HAP-1 (cell line): ENCODE measurements at regions not wholly inside any gene's neighbourhood (a gene's known extent, or its start where the extent isn't known, plus 50 kb on each side); places are given as distances from the start of the nearest gene placed in this dataset.

Experiments
- DNase-seq, 2 experiments: peaks; one replicate each; pipeline ENCODE4 v3.0.0-alpha.2; 2016 to 2020; ENCODE audit warnings: low spot score in 2 of 2
- H3K27me3 ChIP-seq: fragments of 250-450 bp; sonication (Bioruptor Pico); 2 replicates; pipeline ENCODE4 v1.5.1; 2020; ENCODE audit warnings: low read depth, mild to moderate bottlenecking, moderate library complexity
- H3K36me3 ChIP-seq: fragments of 250-450 bp; sonication (Bioruptor Pico); replicated peaks from 2 replicates; pipeline ENCODE4 v1.5.1; 2020; ENCODE audit warnings: mild to moderate bottlenecking
- H3K4me1 ChIP-seq: fragments of 250-450 bp; sonication (Bioruptor Pico); 2 replicates; pipeline ENCODE4 v1.5.1; 2020; ENCODE audit warnings: mild to moderate bottlenecking
- H3K4me3 ChIP-seq: fragments of 250-450 bp; sonication (Bioruptor Pico); 2 replicates; pipeline ENCODE4 v1.5.1; 2020; ENCODE audit warnings: mild to moderate bottlenecking, moderate library complexity
- H3K9me3 ChIP-seq: fragments of 250-450 bp; sonication (Bioruptor Pico); 2 replicates; pipeline ENCODE4 v1.5.1; 2020; ENCODE audit warnings: mild to moderate bottlenecking, moderate library complexity
- in situ Hi-C: fragments of 300-500 bp; cut with MboI; formaldehyde crosslinking; loops from 3 replicates; pipeline ENCODE4 v1.14.3; 2020; ENCODE audit warnings: low sequenced_read_pairs, inconsistent platforms, mixed read lengths

GRCh38 chr10:124229989-124230634, 136.7 kb upstream of the CHST15 start:
- in situ Hi-C loops = no loop called here
- Histone ChIP-seq H3K4me3 (no peak overlapping the region), H3K36me3 (no peaks in the 10 kb centered on the region), H3K27me3 (no peaks in the 10 kb centered on the region), H3K4me1 (no peaks in the 10 kb centered on the region), H3K9me3 (no peaks in the 10 kb centered on the region)
- DNase-seq = no peak

- H3K36me3 ChIP-seq = no peaks in the 10 kb centered on the region
- no peak overlapping the region for H3K4me3 ChIP-seq
- in situ Hi-C loops = no loop called here
- no peak for DNase-seq
- no peaks in the 10 kb centered on the region for H3K27me3 ChIP-seq
- H3K4me1 ChIP-seq = no peaks in the 10 kb centered on the region
- H3K9me3 ChIP-seq = no peaks in the 10 kb centered on the region
Measured at GRCh38 chr10:124229201-124229988, 136.0 kb upstream of the CHST15 start.

- Histone ChIP-seq H3K36me3 (no peaks in the 10 kb centered on the region), H3K4me3 (no peak overlapping the region), H3K9me3 (no peaks in the 10 kb centered on the region), H3K4me1 (no peaks in the 10 kb centered on the region), H3K27me3 (no peaks in the 10 kb centered on the region)
- in situ Hi-C loops = no loop called here
- no peak for DNase-seq
Measured at GRCh38 chr10:124228471-124228870, 135.1 kb upstream of the CHST15 start.

GRCh38 chr10:124227988-124228387, 134.6 kb upstream of the CHST15 start:
- Histone ChIP-seq H3K4me1 (no peaks in the 10 kb centered on the region), H3K27me3 (no peaks in the 10 kb centered on the region), H3K4me3 (no peak overlapping the region), H3K9me3 (no peaks in the 10 kb centered on the region), H3K36me3 (no peaks in the 10 kb centered on the region)
- DNase-seq = no peak
- in situ Hi-C loops = no loop called here

GRCh38 chr10:124227055-124227975, 133.9 kb upstream of the CHST15 start:
- Histone ChIP-seq H3K4me3 (no peak overlapping the region), H3K4me1 (no peaks in the 10 kb centered on the region), H3K27me3 (no peaks in the 10 kb centered on the region), H3K9me3 (no peaks in the 10 kb centered on the region), H3K36me3 (no peaks in the 10 kb centered on the region)
- no peak for DNase-seq
- in situ Hi-C loops = no loop called here

- H3K4me1 ChIP-seq = no peaks in the 10 kb centered on the region
- in situ Hi-C loops = no loop called here
- no peak overlapping the region for H3K4me3 ChIP-seq
- DNase-seq = no peak
- H3K27me3 ChIP-seq = no peaks in the 10 kb centered on the region
- H3K9me3 ChIP-seq = no peaks in the 10 kb centered on the region
- no peaks in the 10 kb centered on the region for H3K36me3 ChIP-seq
Measured at GRCh38 chr10:124226271-124227054, 133.1 kb upstream of the CHST15 start.

GRCh38 chr10:124225467-124226270, 132.3 kb upstream of the CHST15 start:
- no peaks in the 10 kb centered on the region for H3K36me3 ChIP-seq
- no peaks in the 10 kb centered on the region for H3K9me3 ChIP-seq
- no peak overlapping the region for H3K4me3 ChIP-seq
- no peaks in the 10 kb centered on the region for H3K4me1 ChIP-seq
- in situ Hi-C loops = no loop called here
- DNase-seq = no peak
- H3K27me3 ChIP-seq = no peaks in the 10 kb centered on the region

GRCh38 chr10:124225029-124225466, 131.7 kb upstream of the CHST15 start:
- Histone ChIP-seq H3K27me3 (no peaks in the 10 kb centered on the region), H3K4me1 (no peaks in the 10 kb centered on the region), H3K4me3 (no peak overlapping the region), H3K36me3 (no peaks in the 10 kb centered on the region), H3K9me3 (no peaks in the 10 kb centered on the region)
- in situ Hi-C loops = no loop called here
- DNase-seq = no peak

GRCh38 chr10:124224331-124225028, 131.1 kb upstream of the CHST15 start:
- in situ Hi-C loops = no loop called here
- no peak for DNase-seq
- no peaks in the 10 kb centered on the region for H3K9me3 ChIP-seq
- H3K27me3 ChIP-seq = no peaks in the 10 kb centered on the region
- H3K4me1 ChIP-seq = no peaks in the 10 kb centered on the region
- H3K36me3 ChIP-seq = no peaks in the 10 kb centered on the region
- no peak overlapping the region for H3K4me3 ChIP-seq

GRCh38 chr10:124223711-124224085, 130.3 kb upstream of the CHST15 start:
- DNase-seq = no peak
- no peaks in the 10 kb centered on the region for H3K27me3 ChIP-seq
- H3K4me3 ChIP-seq = no peak overlapping the region
- in situ Hi-C loops = no loop called here
- H3K36me3 ChIP-seq = no peaks in the 10 kb centered on the region
- no peaks in the 10 kb centered on the region for H3K9me3 ChIP-seq
- no peaks in the 10 kb centered on the region for H3K4me1 ChIP-seq

- Histone ChIP-seq H3K27me3 (no peaks in the 10 kb centered on the region), H3K4me3 (no peak overlapping the region), H3K9me3 (no peaks in the 10 kb centered on the region), H3K36me3 (no peaks in the 10 kb centered on the region), H3K4me1 (no peaks in the 10 kb centered on the region)
- DNase-seq = no peak
- in situ Hi-C loops = no loop called here
Measured at GRCh38 chr10:124222988-124223710, 129.8 kb upstream of the CHST15 start.
